HEK293 (cell line): ENCODE measurements at regions not wholly inside any gene's neighbourhood (a gene's known extent, or its start where the extent isn't known, plus 50 kb on each side); places are given as distances from the start of the nearest gene placed in this dataset.

Source experiments
- CTCF ChIA-PET: fragments of 350-600 bp; formaldehyde crosslinking; extraction: SDS; loops from one replicate; lab custom pipeline; 2021; ENCODE audit warnings: antibody characterized with exemption; lab: Yijun Ruan, JAX
- POLR2A ChIA-PET: fragments of 300-600 bp; formaldehyde crosslinking; extraction: SDS; loops from one replicate; lab custom pipeline; 2020; ENCODE audit warnings: antibody characterized with exemption, inconsistent platforms; lab: Yijun Ruan, JAX
- H3K27ac ChIP-seq: fragments of 200-500 bp; sonication (Bioruptor generic); 2 replicates; pipeline ENCODE4 v1.5.1; 2014; ENCODE audit warnings: low read depth, low read length, control low read depth, inconsistent platforms; ENCODE audit errors: extremely low read depth
- H3K36me3 ChIP-seq, 2 experiments: fragments of 200-500 bp in 1 of 2; sonication (Bioruptor generic) in 1 of 2; 1 replicate in 1 of 2; 2 replicates in 1 of 2; pipeline ENCODE4 v1.5.1; 2014 to 2017; ENCODE audit warnings: inconsistent platforms in 2 of 2, low read length in 2 of 2; ENCODE audit not compliant: control insufficient read depth in 2 of 2, insufficient read depth in 1 of 2
- H3K4me1 ChIP-seq: fragments of 200-500 bp; sonication (Bioruptor generic); 2 replicates; pipeline ENCODE4 v1.5.1; 2014; ENCODE audit warnings: mild to moderate bottlenecking, low read length, inconsistent platforms; ENCODE audit not compliant: control insufficient read depth, insufficient read depth
- H3K4me3 ChIP-seq: 2 replicates; pipeline ENCODE4 v1.5.1; 2011; ENCODE audit warnings: low read depth, mild to moderate bottlenecking, control low read depth, low read length, moderate library complexity
- H3K9me3 ChIP-seq: fragments of 200-500 bp; sonication (Bioruptor generic); 2 replicates; pipeline ENCODE4 v1.5.1; 2014; ENCODE audit warnings: low read depth, low read length, inconsistent platforms; ENCODE audit not compliant: control insufficient read depth, insufficient read depth
- GFI1B ChIP-seq: fragments of 450-650 bp; formaldehyde crosslinking; IDR thresholded peaks from 2 replicates; pipeline ENCODE4 v1.5.1; 2016; ENCODE audit warnings: missing biosample characterization, missing genetic modification characterization
- GLI2 ChIP-seq: fragments of 450-650 bp; formaldehyde crosslinking; IDR thresholded peaks from 2 replicates; pipeline ENCODE4; 2017; ENCODE audit warnings: missing biosample characterization, missing genetic modification characterization, low read depth, borderline replicate concordance
- IKZF3 ChIP-seq: fragments of 450-650 bp; IDR thresholded peaks from 2 replicates; pipeline ENCODE4 v1.5.0; 2018; ENCODE audit warnings: missing biosample characterization, mild to moderate bottlenecking, missing genetic modification characterization, moderate library complexity
- INSM2 ChIP-seq: fragments of 450-650 bp; formaldehyde crosslinking; IDR thresholded peaks from 2 replicates; pipeline ENCODE4 v1.5.1; 2016; ENCODE audit warnings: missing biosample characterization, missing genetic modification characterization
- KLF16 ChIP-seq: fragments of 450-650 bp; formaldehyde crosslinking; IDR thresholded peaks from 2 replicates; pipeline ENCODE4 v1.5.1; 2017; ENCODE audit warnings: missing biosample characterization, missing genetic modification characterization
- MYNN ChIP-seq: fragments of 450-650 bp; formaldehyde crosslinking; IDR thresholded peaks from 2 replicates; pipeline ENCODE4 v1.5.1; 2016; ENCODE audit warnings: missing biosample characterization, missing genetic modification characterization, borderline replicate concordance
- SP2 ChIP-seq: fragments of 450-650 bp; formaldehyde crosslinking; IDR thresholded peaks from 2 replicates; pipeline ENCODE4 v1.5.1; 2016; ENCODE audit warnings: missing biosample characterization, missing genetic modification characterization
- ZBTB17 ChIP-seq: fragments of 450-650 bp; formaldehyde crosslinking; IDR thresholded peaks from 2 replicates; pipeline ENCODE4 v1.5.1; 2016; ENCODE audit warnings: missing biosample characterization, missing genetic modification characterization
- ZFP3 ChIP-seq: fragments of 450-650 bp; formaldehyde crosslinking; IDR thresholded peaks from 2 replicates; pipeline ENCODE4 v1.5.1; 2016; ENCODE audit warnings: low read depth, missing biosample characterization, missing genetic modification characterization
- ZFP37 ChIP-seq: fragments of 450-650 bp; formaldehyde crosslinking; IDR thresholded peaks from 2 replicates; pipeline ENCODE4 v1.5.1; 2016; ENCODE audit warnings: missing biosample characterization, missing genetic modification characterization
- ZNF174 ChIP-seq: fragments of 450-650 bp; formaldehyde crosslinking; IDR thresholded peaks from 2 replicates; pipeline ENCODE4 v1.5.0; 2017; ENCODE audit warnings: missing biosample characterization, mild to moderate bottlenecking, missing genetic modification characterization
- ZNF184 ChIP-seq: fragments of 450-650 bp; IDR thresholded peaks from 2 replicates; pipeline ENCODE4 v1.5.1; 2018; ENCODE audit warnings: missing biosample characterization, mild to moderate bottlenecking, missing genetic modification characterization
- ZNF311 ChIP-seq: fragments of 450-650 bp; formaldehyde crosslinking; IDR thresholded peaks from 2 replicates; pipeline ENCODE4 v1.5.1; 2017; ENCODE audit warnings: missing biosample characterization, missing genetic modification characterization, borderline replicate concordance
- ZNF548 ChIP-seq: fragments of 450-650 bp; formaldehyde crosslinking; IDR thresholded peaks from 2 replicates; pipeline ENCODE4 v1.5.1; 2016; ENCODE audit warnings: missing biosample characterization, missing genetic modification characterization
- ZNF580 ChIP-seq: fragments of 450-650 bp; formaldehyde crosslinking; IDR thresholded peaks from 2 replicates; pipeline ENCODE4 v1.5.1; 2016; ENCODE audit warnings: missing biosample characterization, missing genetic modification characterization
- ZNF624 ChIP-seq: fragments of 450-650 bp; formaldehyde crosslinking; IDR thresholded peaks from 2 replicates; pipeline ENCODE4 v1.5.1; 2017; ENCODE audit warnings: missing biosample characterization, missing genetic modification characterization
- ZNF629 ChIP-seq: fragments of 450-650 bp; formaldehyde crosslinking; IDR thresholded peaks from 2 replicates; pipeline ENCODE4 v1.5.1; 2017; ENCODE audit warnings: missing biosample characterization, missing genetic modification characterization
- ZSCAN16 ChIP-seq: fragments of 450-650 bp; formaldehyde crosslinking; IDR thresholded peaks from 2 replicates; pipeline ENCODE4 v1.5.1; 2016; ENCODE audit warnings: missing biosample characterization, missing genetic modification characterization
- TF ChIP-seq, protein P1 (sequence below): fragments of 450-650 bp; formaldehyde crosslinking; IDR thresholded peaks from 2 replicates; pipeline ENCODE4 v1.5.1; 2016; ENCODE audit warnings: missing biosample characterization, missing genetic modification characterization
- TF ChIP-seq, protein P2 (sequence below): fragments of 450-650 bp; formaldehyde crosslinking; IDR thresholded peaks from 2 replicates; pipeline ENCODE4 v1.5.1; 2016; ENCODE audit warnings: missing biosample characterization, missing genetic modification characterization, borderline replicate concordance

DNA sequence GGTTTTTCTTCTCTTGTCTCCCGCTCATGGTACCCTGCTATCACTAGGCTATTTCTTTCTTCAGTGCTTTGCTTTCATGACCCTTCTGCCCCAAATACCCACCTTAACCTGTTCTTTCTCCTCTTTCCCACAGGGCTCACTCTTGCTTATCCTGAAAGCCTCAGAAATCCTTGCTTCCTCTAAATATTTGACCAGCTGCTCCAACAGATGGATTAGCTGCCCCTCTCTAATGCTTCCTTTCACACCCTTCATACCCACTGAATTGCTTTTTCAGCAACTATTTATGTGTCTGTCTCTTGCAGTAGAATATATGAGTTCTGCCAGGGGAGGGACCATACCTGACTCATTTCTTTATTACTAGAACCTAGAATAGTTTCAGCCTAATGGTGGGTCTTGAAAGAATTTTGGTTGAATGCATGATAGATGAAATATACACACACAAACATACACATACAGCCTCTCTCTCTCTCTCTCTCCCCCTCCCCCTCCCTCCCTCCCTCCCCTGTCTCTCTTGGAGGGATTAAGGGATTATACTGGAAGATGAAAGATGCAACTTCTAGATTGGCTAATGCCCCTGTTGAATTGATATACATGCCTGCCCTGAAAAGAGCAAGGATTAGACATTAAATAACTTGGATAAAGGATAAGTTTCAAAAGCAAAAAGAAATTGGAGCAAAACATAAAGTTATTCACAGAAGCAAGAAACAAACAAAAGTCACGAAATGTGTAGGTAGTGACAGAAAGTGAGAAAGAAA lies 95.0 kb upstream of the GADL1 start:
- ChIA-PET POLR2A (no interaction called here), CTCF (interaction anchor here (0.6 to 0.9 kb wide), 2 partner anchors 14 to 345 kb away, joined by 3 read pairs; no protein-coding TSS in a partner anchor)
- H3K4me1 ChIP-seq = no peaks in the 10 kb centered on the region
- H3K36me3 ChIP-seq = no peaks in the 10 kb centered on the region
- H3K4me3 ChIP-seq = no peak overlapping the region
- H3K9me3 ChIP-seq = no peaks in the 10 kb centered on the region
- H3K27ac ChIP-seq = no peak overlapping the region
- TF ChIP-seq IKZF3 (tag by site-specific recombination) (no peak), GFI1B (tag by site-specific recombination) (no peak), INSM2 (tag by site-specific recombination) (no peak), ZNF184 (tag by site-specific recombination) (no peak), KLF16 (tag by site-specific recombination) (no peak), GLI2 (tag by site-specific recombination) (no peak), ZNF548 (tag by site-specific recombination) (no peak), ZNF311 (tag by site-specific recombination) (no peak), ZNF624 (no peak), ZFP3 (no peak), ZBTB17 (tag by site-specific recombination) (no peak), MYNN (tag by site-specific recombination) (no peak), ZNF629 (tag by site-specific recombination) (no peak), SP2 (tag by site-specific recombination) (no peak), ZNF174 (tag by site-specific recombination) (no peak), ZFP37 (tag by site-specific recombination) (no peak), ZNF580 (tag by site-specific recombination) (no peak), ZSCAN16 (tag by site-specific recombination) (no peak)
- TF ChIP-seq, protein P1, sequence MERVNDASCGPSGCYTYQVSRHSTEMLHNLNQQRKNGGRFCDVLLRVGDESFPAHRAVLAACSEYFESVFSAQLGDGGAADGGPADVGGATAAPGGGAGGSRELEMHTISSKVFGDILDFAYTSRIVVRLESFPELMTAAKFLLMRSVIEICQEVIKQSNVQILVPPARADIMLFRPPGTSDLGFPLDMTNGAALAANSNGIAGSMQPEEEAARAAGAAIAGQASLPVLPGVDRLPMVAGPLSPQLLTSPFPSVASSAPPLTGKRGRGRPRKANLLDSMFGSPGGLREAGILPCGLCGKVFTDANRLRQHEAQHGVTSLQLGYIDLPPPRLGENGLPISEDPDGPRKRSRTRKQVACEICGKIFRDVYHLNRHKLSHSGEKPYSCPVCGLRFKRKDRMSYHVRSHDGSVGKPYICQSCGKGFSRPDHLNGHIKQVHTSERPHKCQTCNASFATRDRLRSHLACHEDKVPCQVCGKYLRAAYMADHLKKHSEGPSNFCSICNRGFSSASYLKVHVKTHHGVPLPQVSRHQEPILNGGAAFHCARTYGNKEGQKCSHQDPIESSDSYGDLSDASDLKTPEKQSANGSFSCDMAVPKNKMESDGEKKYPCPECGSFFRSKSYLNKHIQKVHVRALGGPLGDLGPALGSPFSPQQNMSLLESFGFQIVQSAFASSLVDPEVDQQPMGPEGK (tag by site-specific recombination) = no peak
- TF ChIP-seq, protein P2, sequence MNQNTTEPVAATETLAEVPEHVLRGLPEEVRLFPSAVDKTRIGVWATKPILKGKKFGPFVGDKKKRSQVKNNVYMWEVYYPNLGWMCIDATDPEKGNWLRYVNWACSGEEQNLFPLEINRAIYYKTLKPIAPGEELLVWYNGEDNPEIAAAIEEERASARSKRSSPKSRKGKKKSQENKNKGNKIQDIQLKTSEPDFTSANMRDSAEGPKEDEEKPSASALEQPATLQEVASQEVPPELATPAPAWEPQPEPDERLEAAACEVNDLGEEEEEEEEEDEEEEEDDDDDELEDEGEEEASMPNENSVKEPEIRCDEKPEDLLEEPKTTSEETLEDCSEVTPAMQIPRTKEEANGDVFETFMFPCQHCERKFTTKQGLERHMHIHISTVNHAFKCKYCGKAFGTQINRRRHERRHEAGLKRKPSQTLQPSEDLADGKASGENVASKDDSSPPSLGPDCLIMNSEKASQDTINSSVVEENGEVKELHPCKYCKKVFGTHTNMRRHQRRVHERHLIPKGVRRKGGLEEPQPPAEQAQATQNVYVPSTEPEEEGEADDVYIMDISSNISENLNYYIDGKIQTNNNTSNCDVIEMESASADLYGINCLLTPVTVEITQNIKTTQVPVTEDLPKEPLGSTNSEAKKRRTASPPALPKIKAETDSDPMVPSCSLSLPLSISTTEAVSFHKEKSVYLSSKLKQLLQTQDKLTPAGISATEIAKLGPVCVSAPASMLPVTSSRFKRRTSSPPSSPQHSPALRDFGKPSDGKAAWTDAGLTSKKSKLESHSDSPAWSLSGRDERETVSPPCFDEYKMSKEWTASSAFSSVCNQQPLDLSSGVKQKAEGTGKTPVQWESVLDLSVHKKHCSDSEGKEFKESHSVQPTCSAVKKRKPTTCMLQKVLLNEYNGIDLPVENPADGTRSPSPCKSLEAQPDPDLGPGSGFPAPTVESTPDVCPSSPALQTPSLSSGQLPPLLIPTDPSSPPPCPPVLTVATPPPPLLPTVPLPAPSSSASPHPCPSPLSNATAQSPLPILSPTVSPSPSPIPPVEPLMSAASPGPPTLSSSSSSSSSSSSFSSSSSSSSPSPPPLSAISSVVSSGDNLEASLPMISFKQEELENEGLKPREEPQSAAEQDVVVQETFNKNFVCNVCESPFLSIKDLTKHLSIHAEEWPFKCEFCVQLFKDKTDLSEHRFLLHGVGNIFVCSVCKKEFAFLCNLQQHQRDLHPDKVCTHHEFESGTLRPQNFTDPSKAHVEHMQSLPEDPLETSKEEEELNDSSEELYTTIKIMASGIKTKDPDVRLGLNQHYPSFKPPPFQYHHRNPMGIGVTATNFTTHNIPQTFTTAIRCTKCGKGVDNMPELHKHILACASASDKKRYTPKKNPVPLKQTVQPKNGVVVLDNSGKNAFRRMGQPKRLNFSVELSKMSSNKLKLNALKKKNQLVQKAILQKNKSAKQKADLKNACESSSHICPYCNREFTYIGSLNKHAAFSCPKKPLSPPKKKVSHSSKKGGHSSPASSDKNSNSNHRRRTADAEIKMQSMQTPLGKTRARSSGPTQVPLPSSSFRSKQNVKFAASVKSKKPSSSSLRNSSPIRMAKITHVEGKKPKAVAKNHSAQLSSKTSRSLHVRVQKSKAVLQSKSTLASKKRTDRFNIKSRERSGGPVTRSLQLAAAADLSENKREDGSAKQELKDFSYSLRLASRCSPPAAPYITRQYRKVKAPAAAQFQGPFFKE (tag by site-specific recombination) = no peak
- TF ChIP-seq, all 188 proteins: peak for 0
